ENCODE measurements at regions not wholly inside any gene's neighbourhood (a gene's known extent, or its start where the extent isn't known, plus 50 kb on each side); places are given as distances from the start of the nearest gene placed in this dataset.

DNA sequence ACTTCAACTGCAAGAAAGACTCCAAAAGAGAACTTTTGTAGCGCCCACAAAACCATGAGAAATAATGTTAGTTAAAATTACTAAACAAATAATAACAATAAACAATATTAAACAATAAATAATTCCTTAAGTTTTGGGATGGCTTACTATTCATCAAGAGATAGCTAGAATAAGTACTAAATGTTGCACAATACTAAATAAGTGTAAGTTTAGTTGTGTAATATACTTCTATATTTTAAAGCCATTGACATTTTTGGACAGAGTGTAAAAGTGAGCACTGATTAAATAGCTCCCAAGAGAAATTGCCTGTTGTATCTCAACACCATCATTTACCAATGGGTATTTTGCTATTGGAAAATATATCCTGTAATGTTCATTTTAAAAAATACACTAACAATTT lies 166.7 kb downstream of the ALG10 start:
- no peak overlapping the region for H3K27ac ChIP-seq (ENCODE audit: low read length)
- H3K9ac ChIP-seq (ENCODE audit: low read length in 2 of 2): no peak overlapping the region
- H3K36me3 ChIP-seq (ENCODE audit: control insufficient read depth in 2 of 2, insufficient read depth in 2 of 2, low read length in 2 of 2): no peaks in the 10 kb centered on the region
- no peak overlapping the region for H3K4me3 ChIP-seq (ENCODE audit: low read length in 2 of 2)
- H3K27me3 ChIP-seq (ENCODE audit: control insufficient read depth in 1 of 2, insufficient read depth in 2 of 2, low read length in 2 of 2): peaks cover 0 to 2% of the 10 kb centered on the region in 2 donors
- H3K9me3 ChIP-seq (ENCODE audit: control insufficient read depth in 2 of 2, low read length in 2 of 2): no peaks in the 10 kb centered on the region
- no peaks in the 10 kb centered on the region for H3K4me1 ChIP-seq (ENCODE audit: control insufficient read depth, insufficient read depth, low read length)

- Histone ChIP-seq H3K4me3 (ENCODE audit: low read length in 2 of 2) (no peak overlapping the region), H3K36me3 (ENCODE audit: control insufficient read depth in 2 of 2, insufficient read depth in 2 of 2, low read length in 2 of 2) (no peaks in the 10 kb centered on the region), H3K9me3 (ENCODE audit: control insufficient read depth in 2 of 2, low read length in 2 of 2) (no peaks in the 10 kb centered on the region), H3K4me1 (ENCODE audit: control insufficient read depth, insufficient read depth, low read length) (no peaks in the 10 kb centered on the region), H3K9ac (ENCODE audit: low read length in 2 of 2) (no peak overlapping the region), H3K27me3 (ENCODE audit: control insufficient read depth in 1 of 2, insufficient read depth in 2 of 2, low read length in 2 of 2) (peaks cover 0 to 2% of the 10 kb centered on the region in 2 donors), H3K27ac (ENCODE audit: low read length) (no peak overlapping the region)
These were observed 167.8 kb downstream of the ALG10 start for GRCh38 chr12:34190054-34190453.

GRCh38 chr12:34198924-34199323 lies 176.6 kb downstream of the ALG10 start:
- Histone ChIP-seq H3K9me3 (ENCODE audit: control insufficient read depth in 2 of 2, low read length in 2 of 2) (no peaks in the 10 kb centered on the region), H3K27me3 (ENCODE audit: control insufficient read depth in 1 of 2, insufficient read depth in 2 of 2, low read length in 2 of 2) (no peaks in the 10 kb centered on the region), H3K27ac (ENCODE audit: low read length) (no peak overlapping the region), H3K36me3 (ENCODE audit: control insufficient read depth in 2 of 2, insufficient read depth in 2 of 2, low read length in 2 of 2) (no peaks in the 10 kb centered on the region), H3K9ac (ENCODE audit: low read length in 2 of 2) (no peak overlapping the region), H3K4me3 (ENCODE audit: low read length in 2 of 2) (no peak overlapping the region), H3K4me1 (ENCODE audit: control insufficient read depth, insufficient read depth, low read length) (no peaks in the 10 kb centered on the region)

DNA sequence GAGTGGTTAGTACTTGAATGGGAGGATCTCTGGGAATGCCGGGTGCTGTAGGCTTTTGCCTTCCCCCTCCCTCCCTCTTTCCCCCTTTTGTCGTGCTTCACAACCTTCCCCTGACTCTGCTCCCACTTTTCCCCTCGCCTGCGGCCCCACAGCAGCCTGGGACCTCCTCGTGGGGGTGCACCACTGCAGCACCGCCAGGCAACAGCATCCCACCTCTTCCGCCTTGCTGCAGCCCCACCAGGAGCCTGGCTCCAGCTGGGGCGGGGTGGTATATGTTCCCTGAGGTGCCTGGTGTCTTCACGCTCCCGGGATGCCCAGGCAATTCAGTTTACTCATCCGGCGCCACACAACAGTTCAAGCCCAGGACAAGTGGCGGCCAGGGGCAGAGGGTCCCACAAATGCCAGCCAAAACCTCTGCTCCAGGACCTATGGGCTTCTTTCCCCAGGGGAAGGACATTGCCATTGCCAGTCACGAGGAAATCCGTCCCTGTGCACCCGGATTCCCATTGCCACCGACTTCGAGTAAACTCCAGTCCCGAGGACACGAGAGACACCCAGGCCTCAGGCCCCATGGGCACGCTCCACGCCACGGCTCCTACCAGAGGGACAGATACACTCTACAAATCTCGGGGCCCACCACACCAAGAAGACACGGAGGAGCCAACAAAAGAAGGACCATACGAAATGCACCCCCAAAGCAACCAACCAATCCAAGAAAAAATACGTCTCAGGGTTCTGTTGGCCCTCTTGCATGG lies 181.7 kb downstream of the ALG10 start:
- Histone ChIP-seq H3K9me3 (ENCODE audit: control insufficient read depth in 2 of 2, low read length in 2 of 2) (no peaks in the 10 kb centered on the region), H3K9ac (ENCODE audit: low read length in 2 of 2) (no peak overlapping the region), H3K4me3 (ENCODE audit: low read length in 2 of 2) (no peak overlapping the region), H3K27ac (ENCODE audit: low read length) (no peak overlapping the region), H3K36me3 (ENCODE audit: control insufficient read depth in 2 of 2, insufficient read depth in 2 of 2, low read length in 2 of 2) (no peaks in the 10 kb centered on the region), H3K27me3 (ENCODE audit: control insufficient read depth in 1 of 2, insufficient read depth in 2 of 2, low read length in 2 of 2) (no peaks in the 10 kb centered on the region), H3K4me1 (ENCODE audit: control insufficient read depth, insufficient read depth, low read length) (no peaks in the 10 kb centered on the region)

GRCh38 chr12:34204830-34205285 lies 182.6 kb downstream of the ALG10 start:
- H3K36me3 ChIP-seq (ENCODE audit: control insufficient read depth in 2 of 2, insufficient read depth in 2 of 2, low read length in 2 of 2): no peaks in the 10 kb centered on the region
- no peaks in the 10 kb centered on the region for H3K27me3 ChIP-seq (ENCODE audit: control insufficient read depth in 1 of 2, insufficient read depth in 2 of 2, low read length in 2 of 2)
- no peaks in the 10 kb centered on the region for H3K4me1 ChIP-seq (ENCODE audit: control insufficient read depth, insufficient read depth, low read length)
- no peaks in the 10 kb centered on the region for H3K9me3 ChIP-seq (ENCODE audit: control insufficient read depth in 2 of 2, low read length in 2 of 2)
- H3K27ac ChIP-seq (ENCODE audit: low read length): no peak overlapping the region
- no peak overlapping the region for H3K9ac ChIP-seq (ENCODE audit: low read length in 2 of 2)
- H3K4me3 ChIP-seq (ENCODE audit: low read length in 2 of 2): no peak overlapping the region

DNA sequence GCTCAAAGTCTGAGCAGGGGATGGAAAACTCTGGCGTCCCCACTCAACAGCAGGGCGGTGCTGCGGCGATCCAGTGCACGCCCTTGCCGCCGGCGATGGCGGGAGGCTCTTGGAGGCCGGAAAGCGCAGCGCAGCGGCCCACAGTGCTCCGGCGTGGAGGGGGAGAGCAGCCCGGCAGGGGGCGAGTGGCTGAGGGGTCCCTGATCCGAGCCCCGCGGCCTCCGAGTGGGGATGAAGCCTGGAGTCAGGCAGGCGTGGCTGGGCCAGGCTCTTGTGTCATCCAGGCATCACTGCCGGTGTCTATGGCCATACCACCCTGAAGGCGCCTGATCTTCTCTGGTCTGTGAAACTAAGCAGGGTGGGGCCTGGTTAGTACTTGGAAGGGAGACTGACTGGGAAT lies 183.1 kb downstream of the ALG10 start:
- no peak overlapping the region for H3K9ac ChIP-seq (ENCODE audit: low read length in 2 of 2)

DNA sequence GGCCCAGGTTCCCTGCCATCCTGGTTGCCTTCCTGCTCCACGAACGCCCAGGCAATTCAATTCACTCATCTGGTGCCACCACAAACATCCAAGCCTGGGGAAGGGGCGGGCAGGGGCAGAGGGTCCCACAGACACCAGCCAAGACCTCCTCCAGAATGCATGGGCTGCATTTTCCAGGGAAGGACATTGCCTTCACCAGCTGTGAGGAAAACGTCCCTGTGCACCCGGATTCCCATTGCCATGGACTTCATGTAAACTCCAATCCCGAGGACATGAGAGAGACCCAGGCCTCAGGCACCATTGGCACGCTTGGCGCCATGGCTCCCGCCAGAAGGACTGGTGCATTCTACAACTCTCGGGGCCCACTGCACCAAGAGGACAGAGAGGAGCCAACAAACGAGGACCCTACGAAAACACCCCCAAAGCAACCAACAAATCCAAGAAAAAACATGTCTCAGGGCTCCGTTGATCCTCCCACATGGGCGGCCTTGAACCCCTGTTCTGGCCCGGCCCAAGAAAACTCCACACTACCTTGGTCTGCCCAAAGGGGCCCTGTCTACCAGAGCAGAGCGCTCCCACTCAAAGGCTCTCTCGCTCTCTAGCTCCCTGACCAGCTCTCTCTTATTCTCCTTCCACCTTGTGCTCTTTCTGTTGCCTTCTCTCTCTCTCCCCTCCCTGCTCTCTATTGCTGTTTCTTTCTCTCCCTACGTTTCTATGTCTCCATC lies 183.9 kb downstream of the ALG10 start:
- H3K9me3 ChIP-seq (ENCODE audit: control insufficient read depth in 2 of 2, low read length in 2 of 2): no peaks in the 10 kb centered on the region
- no peaks in the 10 kb centered on the region for H3K27me3 ChIP-seq (ENCODE audit: control insufficient read depth in 1 of 2, insufficient read depth in 2 of 2, low read length in 2 of 2)
- no peak overlapping the region for H3K27ac ChIP-seq (ENCODE audit: low read length)

More for the DNA sequence above, 183.1 kb downstream of the ALG10 start:
- no peaks in the 10 kb centered on the region for H3K9me3 ChIP-seq (ENCODE audit: control insufficient read depth in 2 of 2, low read length in 2 of 2)
- H3K4me3 ChIP-seq (ENCODE audit: low read length in 2 of 2): no peak overlapping the region
- no peaks in the 10 kb centered on the region for H3K36me3 ChIP-seq (ENCODE audit: control insufficient read depth in 2 of 2, insufficient read depth in 2 of 2, low read length in 2 of 2)
- no peaks in the 10 kb centered on the region for H3K27me3 ChIP-seq (ENCODE audit: control insufficient read depth in 1 of 2, insufficient read depth in 2 of 2, low read length in 2 of 2)
- H3K27ac ChIP-seq (ENCODE audit: low read length): no peak overlapping the region
- no peaks in the 10 kb centered on the region for H3K4me1 ChIP-seq (ENCODE audit: control insufficient read depth, insufficient read depth, low read length)

GRCh38 chr12:34207858-34208257 lies 185.6 kb downstream of the ALG10 start:
- Histone ChIP-seq H3K4me1 (ENCODE audit: control insufficient read depth, insufficient read depth, low read length) (no peaks in the 10 kb centered on the region), H3K27ac (ENCODE audit: low read length) (no peak overlapping the region), H3K9ac (ENCODE audit: low read length in 2 of 2) (no peak overlapping the region), H3K36me3 (ENCODE audit: control insufficient read depth in 2 of 2, insufficient read depth in 2 of 2, low read length in 2 of 2) (no peaks in the 10 kb centered on the region), H3K9me3 (ENCODE audit: control insufficient read depth in 2 of 2, low read length in 2 of 2) (no peaks in the 10 kb centered on the region), H3K4me3 (ENCODE audit: low read length in 2 of 2) (no peak overlapping the region), H3K27me3 (ENCODE audit: control insufficient read depth in 1 of 2, insufficient read depth in 2 of 2, low read length in 2 of 2) (no peaks in the 10 kb centered on the region)

More for the DNA sequence above, 183.9 kb downstream of the ALG10 start:
- H3K4me1 ChIP-seq (ENCODE audit: control insufficient read depth, insufficient read depth, low read length): no peaks in the 10 kb centered on the region
- H3K36me3 ChIP-seq (ENCODE audit: control insufficient read depth in 2 of 2, insufficient read depth in 2 of 2, low read length in 2 of 2): no peaks in the 10 kb centered on the region
- no peak overlapping the region for H3K4me3 ChIP-seq (ENCODE audit: low read length in 2 of 2)
- H3K9ac ChIP-seq (ENCODE audit: low read length in 2 of 2): no peak overlapping the region

DNA sequence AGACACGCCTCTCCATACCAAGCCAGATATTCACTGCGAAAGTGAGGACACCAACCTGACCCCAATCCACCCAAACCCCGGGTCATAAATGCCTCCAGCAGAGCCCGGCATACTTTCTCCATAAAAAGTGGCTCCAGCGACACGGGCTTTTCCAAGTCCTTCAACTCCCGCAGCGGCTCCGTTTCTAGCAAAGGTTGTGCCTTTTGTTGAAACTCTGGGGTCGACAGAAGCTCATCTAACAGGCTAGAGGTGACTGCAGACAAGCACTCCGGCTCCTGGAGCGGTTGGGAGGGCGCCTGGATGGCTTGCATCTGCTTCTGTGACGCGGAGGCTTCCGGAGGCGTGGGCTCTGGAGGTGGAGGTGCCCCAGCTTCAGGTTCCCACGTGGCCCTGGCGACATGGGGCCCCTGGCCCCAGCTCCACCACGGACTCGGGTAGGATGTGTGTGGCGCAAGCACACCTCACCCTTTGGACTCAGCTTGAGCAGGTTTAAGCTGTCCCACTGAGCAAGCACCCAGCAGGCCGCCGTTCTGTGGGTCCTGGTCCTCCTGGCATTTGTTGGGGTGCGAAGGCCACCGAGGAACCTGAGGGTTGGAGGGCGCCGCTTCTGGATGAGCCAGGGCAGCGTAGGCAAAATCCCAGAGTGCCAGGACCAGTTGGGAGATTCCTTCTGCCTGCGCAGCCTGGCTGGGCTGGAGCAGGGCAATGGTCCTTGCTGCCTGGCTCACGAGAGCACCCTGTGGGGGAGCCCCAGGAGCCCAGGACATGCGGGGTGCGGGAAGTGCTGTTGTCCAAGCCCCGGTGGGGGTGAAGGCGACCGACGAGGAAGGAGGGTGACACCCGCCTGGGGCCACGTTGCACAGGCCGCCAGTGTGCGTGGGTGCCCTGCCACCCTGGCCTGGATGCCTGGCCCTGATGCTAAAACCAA lies 186.3 kb downstream of the ALG10 start:
- no peaks in the 10 kb centered on the region for H3K4me1 ChIP-seq (ENCODE audit: control insufficient read depth, insufficient read depth, low read length)
- H3K9me3 ChIP-seq (ENCODE audit: control insufficient read depth in 2 of 2, low read length in 2 of 2): no peaks in the 10 kb centered on the region
- H3K4me3 ChIP-seq (ENCODE audit: low read length in 2 of 2): no peak overlapping the region
- no peak overlapping the region for H3K9ac ChIP-seq (ENCODE audit: low read length in 2 of 2)
- no peak overlapping the region for H3K27ac ChIP-seq (ENCODE audit: low read length)
- H3K36me3 ChIP-seq (ENCODE audit: control insufficient read depth in 2 of 2, insufficient read depth in 2 of 2, low read length in 2 of 2): no peaks in the 10 kb centered on the region
- no peaks in the 10 kb centered on the region for H3K27me3 ChIP-seq (ENCODE audit: control insufficient read depth in 1 of 2, insufficient read depth in 2 of 2, low read length in 2 of 2)

DNA sequence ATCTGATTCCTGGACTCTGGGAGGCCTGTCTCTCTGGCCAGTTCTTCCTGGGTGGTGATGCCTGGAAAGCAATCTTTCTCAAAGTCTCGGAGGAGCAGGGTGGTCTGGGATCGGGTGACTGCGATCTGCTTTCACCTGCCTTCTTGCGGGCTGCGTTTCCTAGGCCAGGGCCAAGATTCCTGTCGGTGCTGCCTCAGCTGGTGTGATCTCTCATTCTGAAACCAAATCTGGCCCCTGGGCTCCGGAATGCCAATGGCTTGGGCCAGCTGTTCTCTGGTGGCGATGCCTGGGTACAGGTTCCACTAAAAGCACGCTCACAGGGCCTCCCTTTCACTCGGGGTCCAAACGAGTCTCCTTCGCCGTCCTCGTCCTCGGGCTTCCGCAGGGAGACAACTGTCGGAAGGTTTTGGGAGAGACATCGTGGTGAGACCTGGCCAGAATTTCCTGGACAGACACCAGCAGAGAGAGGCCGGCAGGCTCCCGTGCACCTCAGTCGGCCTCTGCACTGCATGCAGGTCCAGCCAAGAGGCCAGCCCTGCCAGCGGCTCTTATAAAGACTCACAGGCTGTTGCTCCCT lies 187.1 kb downstream of the ALG10 start:
- no peak overlapping the region for H3K9ac ChIP-seq (ENCODE audit: low read length in 2 of 2)
- no peak overlapping the region for H3K27ac ChIP-seq (ENCODE audit: low read length)
- no peaks in the 10 kb centered on the region for H3K36me3 ChIP-seq (ENCODE audit: control insufficient read depth in 2 of 2, insufficient read depth in 2 of 2, low read length in 2 of 2)
- no peaks in the 10 kb centered on the region for H3K27me3 ChIP-seq (ENCODE audit: control insufficient read depth in 1 of 2, insufficient read depth in 2 of 2, low read length in 2 of 2)
- H3K4me3 ChIP-seq (ENCODE audit: low read length in 2 of 2): no peak overlapping the region
- H3K4me1 ChIP-seq (ENCODE audit: control insufficient read depth, insufficient read depth, low read length): no peaks in the 10 kb centered on the region
- no peaks in the 10 kb centered on the region for H3K9me3 ChIP-seq (ENCODE audit: control insufficient read depth in 2 of 2, low read length in 2 of 2)
